ENCODE measurements at regions not wholly inside any gene's neighbourhood (a gene's known extent, or its start where the extent isn't known, plus 50 kb on each side); places are given as distances from the start of the nearest gene placed in this dataset.

DNA sequence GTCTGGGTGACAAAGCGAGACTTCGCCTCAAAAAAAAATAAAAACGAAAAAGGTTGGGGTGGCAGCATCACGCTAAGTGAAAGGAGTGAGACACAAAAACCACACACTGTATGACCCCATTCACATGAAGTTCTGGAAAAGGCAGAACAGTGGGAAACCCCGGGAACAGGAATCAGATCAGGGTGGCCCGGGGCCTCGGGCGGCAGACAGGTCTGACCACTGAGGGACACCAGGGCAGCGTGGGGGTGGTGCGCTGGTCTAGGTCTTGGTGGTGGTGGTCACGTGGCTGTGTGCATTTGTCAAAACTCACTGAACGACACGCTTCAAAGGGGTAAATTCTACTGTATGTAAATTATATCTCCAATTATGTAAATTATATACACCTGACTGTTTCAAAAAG is 79.7 kb upstream of the PRR20G start:
- TF ChIP-seq, protein P1, sequence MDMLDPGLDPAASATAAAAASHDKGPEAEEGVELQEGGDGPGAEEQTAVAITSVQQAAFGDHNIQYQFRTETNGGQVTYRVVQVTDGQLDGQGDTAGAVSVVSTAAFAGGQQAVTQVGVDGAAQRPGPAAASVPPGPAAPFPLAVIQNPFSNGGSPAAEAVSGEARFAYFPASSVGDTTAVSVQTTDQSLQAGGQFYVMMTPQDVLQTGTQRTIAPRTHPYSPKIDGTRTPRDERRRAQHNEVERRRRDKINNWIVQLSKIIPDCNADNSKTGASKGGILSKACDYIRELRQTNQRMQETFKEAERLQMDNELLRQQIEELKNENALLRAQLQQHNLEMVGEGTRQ (IDR thresholded peaks at IDR 0.05) = no peak
- TF ChIP-seq HDAC2 (IDR thresholded peaks at IDR 0.05) (no peak), CEBPB (IDR thresholded peaks at IDR 0.05) (no peak), ESRRA (IDR thresholded peaks at IDR 0.05; ENCODE audit: borderline replicate concordance, low read length) (no peak)
- TF ChIP-seq, protein P2, sequence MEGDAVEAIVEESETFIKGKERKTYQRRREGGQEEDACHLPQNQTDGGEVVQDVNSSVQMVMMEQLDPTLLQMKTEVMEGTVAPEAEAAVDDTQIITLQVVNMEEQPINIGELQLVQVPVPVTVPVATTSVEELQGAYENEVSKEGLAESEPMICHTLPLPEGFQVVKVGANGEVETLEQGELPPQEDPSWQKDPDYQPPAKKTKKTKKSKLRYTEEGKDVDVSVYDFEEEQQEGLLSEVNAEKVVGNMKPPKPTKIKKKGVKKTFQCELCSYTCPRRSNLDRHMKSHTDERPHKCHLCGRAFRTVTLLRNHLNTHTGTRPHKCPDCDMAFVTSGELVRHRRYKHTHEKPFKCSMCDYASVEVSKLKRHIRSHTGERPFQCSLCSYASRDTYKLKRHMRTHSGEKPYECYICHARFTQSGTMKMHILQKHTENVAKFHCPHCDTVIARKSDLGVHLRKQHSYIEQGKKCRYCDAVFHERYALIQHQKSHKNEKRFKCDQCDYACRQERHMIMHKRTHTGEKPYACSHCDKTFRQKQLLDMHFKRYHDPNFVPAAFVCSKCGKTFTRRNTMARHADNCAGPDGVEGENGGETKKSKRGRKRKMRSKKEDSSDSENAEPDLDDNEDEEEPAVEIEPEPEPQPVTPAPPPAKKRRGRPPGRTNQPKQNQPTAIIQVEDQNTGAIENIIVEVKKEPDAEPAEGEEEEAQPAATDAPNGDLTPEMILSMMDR (IDR thresholded peaks at IDR 0.05) = no peak
